ENCODE measurements at regions not wholly inside any gene's neighbourhood (a gene's known extent, or its start where the extent isn't known, plus 50 kb on each side); places are given as distances from the start of the nearest gene placed in this dataset.

DNA sequence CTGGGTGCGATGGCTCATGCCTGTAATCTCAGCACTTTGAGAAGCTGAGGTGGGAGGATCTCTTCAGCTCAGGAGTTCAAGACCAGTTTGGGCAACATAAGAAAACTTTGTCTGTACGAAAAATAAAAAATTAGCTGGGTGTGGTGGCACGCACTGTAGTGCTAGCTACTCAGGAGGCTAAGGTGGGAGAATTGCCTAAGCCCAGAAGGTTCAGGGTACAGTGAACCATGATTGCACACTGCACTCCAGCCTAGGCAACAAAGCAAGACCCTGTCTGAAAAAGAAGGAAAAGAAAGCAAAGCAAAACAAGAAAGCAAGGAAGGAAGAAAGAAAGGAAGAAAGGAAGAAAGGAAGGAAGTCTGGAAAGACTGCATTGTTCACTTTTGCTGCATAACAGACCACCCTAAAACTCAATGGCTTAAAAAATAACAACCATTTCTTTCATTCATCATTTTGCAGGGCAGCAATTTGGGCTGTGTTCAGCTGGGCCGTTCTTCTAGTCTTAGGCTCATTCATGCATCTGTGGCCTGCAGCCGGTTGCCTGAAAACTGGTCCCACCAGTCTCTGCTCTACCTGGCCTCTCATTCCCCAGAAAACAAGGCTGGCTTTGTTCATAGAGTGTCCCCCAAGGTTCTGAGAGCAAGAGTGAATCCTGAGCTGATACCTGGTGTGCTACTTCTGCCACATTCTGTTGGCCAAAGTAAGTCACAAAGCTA lies 82.4 kb upstream of the MIER3 start:
- Histone ChIP-seq H3K18ac (ENCODE audit: extremely low read depth, low read length) (no peak overlapping the region), H3K27ac (ENCODE audit: low read depth, low read length) (no peak overlapping the region), H3K4me3 (ENCODE audit: extremely low read depth in 1 of 4, insufficient read depth in 2 of 4, low read depth in 3 of 4, low read length in 4 of 4) (no peak overlapping the region), H2BK12ac (ENCODE audit: low read depth, low read length) (no peak overlapping the region), H2BK20ac (ENCODE audit: low read length) (no peak overlapping the region), H3K4me2 (ENCODE audit: insufficient read depth in 1 of 2, low read depth in 2 of 2, low read length in 2 of 2) (no peak overlapping the region), H3K9me3 (ENCODE audit: insufficient read depth in 2 of 2, low read depth in 1 of 2, low read length in 1 of 2) (no peaks in the 10 kb centered on the region), H3K79me1 (ENCODE audit: low read depth, low read length) (no peaks in the 10 kb centered on the region), H3K79me2 (ENCODE audit: control insufficient read depth in 1 of 2, insufficient read depth in 2 of 2, low read length in 2 of 2) (no peaks in the 10 kb centered on the region), H3K56ac (replicated peaks; ENCODE audit: insufficient read length, low read depth, low read length) (no peak overlapping the region), H3K23me2 (ENCODE audit: low read depth, low read length) (no peaks in the 10 kb centered on the region), H3K9ac (replicated peaks in 1 of 4; ENCODE audit: extremely low read depth in 1 of 4, low read depth in 3 of 4, low read length in 3 of 4) (no peak overlapping the region), H3K14ac (ENCODE audit: insufficient read length) (no peak overlapping the region), H2AFZ (ENCODE audit: low read length) (peak overlapping the region; percentile 98), H4K5ac (ENCODE audit: insufficient read length, low read depth, low read length) (no peak overlapping the region), H2BK15ac (ENCODE audit: low read length) (no peak overlapping the region), H2BK120ac (replicated peaks; ENCODE audit: low read depth, low read length) (no peak overlapping the region), H2BK5ac (ENCODE audit: low read depth, low read length) (no peak overlapping the region), H3K27me3 (replicated peaks in 1 of 4; ENCODE audit: control insufficient read depth in 3 of 4, extremely low read depth in 1 of 4, insufficient read depth in 3 of 4, low read length in 3 of 4) (no peaks in the 10 kb centered on the region), H2AK5ac (ENCODE audit: low read depth, low read length) (no peak overlapping the region), H3K4me1 (replicated peaks in 1 of 4; ENCODE audit: control insufficient read depth in 3 of 4, insufficient read depth in 4 of 4, low read length in 3 of 4) (peaks cover 0 to 2% (median 0%) of the 10 kb centered on the region in 4 experiments; a peak in 1 of 7 replicates), H3K4ac (replicated peaks; ENCODE audit: insufficient read length, low read depth, low read length) (no peak overlapping the region), H4K20me1 (replicated peaks in 1 of 2; ENCODE audit: control insufficient read depth in 1 of 2, insufficient read depth in 2 of 2, low read length in 2 of 2) (no peaks in the 10 kb centered on the region), H4K91ac (replicated peaks; ENCODE audit: insufficient read length, low read length) (no peak overlapping the region), H3K23ac (ENCODE audit: insufficient read length) (no peak overlapping the region), H4K8ac (ENCODE audit: extremely low read depth, insufficient read depth, low read length) (no peak overlapping the region), H3K36me3 (ENCODE audit: control insufficient read depth in 2 of 4, insufficient read depth in 4 of 4, low read length in 3 of 4) (no peaks in the 10 kb centered on the region)
- DNase-seq (ENCODE audit: low read depth in 1 of 2, low spot score in 2 of 2) (no peak), FAIRE-seq (no peak)
- CTCF ChIA-PET (ENCODE audit: partially characterized antibody), result interaction anchor here (0.9 kb wide), 1 partner anchor 38 kb away, joined by 3 read pairs; no protein-coding TSS in a partner anchor
- 86% methylated on average over 5 of the region's 5 CpGs; no CpG with 5 or more reads in 1 of the 2 experiments for WGBS, 2 experiments (ENCODE audit: extremely low coverage in 1 of 2, insufficient coverage in 1 of 2, insufficient read length in 1 of 2, insufficient replicate concordance in 2 of 2, low coverage in 1 of 2, low lambda C conversion rate in 2 of 2, missing lambda C conversion rate in 1 of 2)
- POLR2A ChIA-PET (ENCODE audit: partially characterized antibody), result no interaction called here
- TF ChIP-seq EP300 (IDR thresholded peaks at IDR 0.05; ENCODE audit: borderline replicate concordance in 1 of 2, low read depth in 2 of 2, low read length in 2 of 2) (no peak), ASH2L (IDR thresholded peaks at IDR 0.05; ENCODE audit: low read length) (no peak), HDAC6 (IDR thresholded peaks at IDR 0.05; ENCODE audit: low read depth, low read length) (no peak), CHD2 (IDR thresholded peaks at IDR 0.05; ENCODE audit: low read length) (no peak), BCL11A (IDR thresholded peaks at IDR 0.05; ENCODE audit: low read depth in 2 of 2, low read length in 2 of 2) (no peak), TBP (IDR thresholded peaks at IDR 0.05; ENCODE audit: low read depth, low read length) (no peak), SAP30 (IDR thresholded peaks at IDR 0.05; ENCODE audit: insufficient read depth, insufficient replicate concordance, low read length) (no peak), TEAD4 (IDR thresholded peaks at IDR 0.05; ENCODE audit: low read depth, low read length) (no peak), MAX (IDR thresholded peaks at IDR 0.05) (no peak)
